H1 (cell line): ENCODE measurements at regions not wholly inside any gene's neighbourhood (a gene's known extent, or its start where the extent isn't known, plus 50 kb on each side); places are given as distances from the start of the nearest gene placed in this dataset.

Source experiments
- CTCF ChIA-PET: fragments of 300-600 bp; sonication (Branson Sonifier 250); formaldehyde crosslinking; loops from one replicate; lab custom pipeline; 2021; ENCODE audit not compliant: partially characterized antibody; lab: Charles Lee
- POLR2A ChIA-PET: fragments of 300-600 bp; sonication (Branson Sonifier 250); formaldehyde crosslinking; loops from one replicate; lab custom pipeline; 2021; ENCODE audit warnings: inconsistent platforms; ENCODE audit not compliant: partially characterized antibody; lab: Charles Lee
- DNase-seq, 2 experiments: peaks; one replicate each; pipeline versions ENCODE4 v3.0.0 to v3.0.0-alpha.2; 2010 to 2022; ENCODE audit warnings: low spot score in 2 of 2, low read depth in 1 of 2, mixed read lengths in 1 of 2
- FAIRE-seq: peaks from 2 replicates; lab custom pipeline; 2011; peaks lifted over from hg19 to GRCh38; lab: Jason Lieb, UNC
- H2AFZ ChIP-seq: 2 replicates; pipeline ENCODE4 v1.8.1; 2012; ENCODE audit warnings: low read length, inconsistent platforms
- H2AK5ac ChIP-seq: 2 replicates; pipeline ENCODE4 v1.6.1; 2013; ENCODE audit warnings: low read depth, low read length
- H2BK120ac ChIP-seq: replicated peaks from 2 replicates; pipeline ENCODE3; 2013; ENCODE audit warnings: low read depth, low read length, inconsistent platforms
- H2BK12ac ChIP-seq: 2 replicates; pipeline ENCODE4 v1.6.1; 2013; ENCODE audit warnings: low read depth, low read length
- H2BK15ac ChIP-seq: 2 replicates; pipeline ENCODE4 v1.6.1; 2013; ENCODE audit warnings: low read length
- H2BK20ac ChIP-seq: 2 replicates; pipeline ENCODE4 v1.6.1; 2013; ENCODE audit warnings: low read length
- H2BK5ac ChIP-seq: 2 replicates; pipeline ENCODE4 v1.6.1; 2013; ENCODE audit warnings: low read depth, low read length
- H3K14ac ChIP-seq: 2 replicates; pipeline ENCODE4 v1.6.1; 2013; ENCODE audit warnings: inconsistent platforms; ENCODE audit not compliant: insufficient read length
- H3K18ac ChIP-seq: 2 replicates; pipeline ENCODE4 v1.6.1; 2013; ENCODE audit warnings: low read length; ENCODE audit errors: extremely low read depth
- H3K23ac ChIP-seq: 2 replicates; pipeline ENCODE4 v1.6.1; 2013; ENCODE audit warnings: inconsistent platforms; ENCODE audit not compliant: insufficient read length
- H3K23me2 ChIP-seq: 2 replicates; pipeline ENCODE4 v1.6.1; 2013; ENCODE audit warnings: low read depth, low read length
- H3K27ac ChIP-seq: 2 replicates; pipeline ENCODE4 v1.6.1; 2011; ENCODE audit warnings: low read depth, low read length, inconsistent platforms
- H3K27me3 ChIP-seq, 4 experiments: replicated peaks in 1 of 4; 1 replicate in 1 of 4; 2 replicates in 3 of 4; pipeline versions ENCODE4 v1.6.1 to v1.8.1; 2011 to 2013; ENCODE audit warnings: low read length in 3 of 4, mild to moderate bottlenecking in 3 of 4, inconsistent platforms in 2 of 4, mixed read lengths in 2 of 4, moderate library complexity in 1 of 4; ENCODE audit not compliant: control insufficient read depth in 3 of 4, insufficient read depth in 3 of 4; ENCODE audit errors: extremely low read depth in 1 of 4
- H3K36me3 ChIP-seq, 4 experiments: 2 replicates each; pipeline versions ENCODE4 v1.6.1 to v1.8.1; 2011 to 2013; ENCODE audit warnings: mild to moderate bottlenecking in 4 of 4, low read length in 3 of 4, moderate library complexity in 2 of 4, control low read depth in 1 of 4, inconsistent platforms in 1 of 4; ENCODE audit not compliant: insufficient read depth in 4 of 4, control insufficient read depth in 2 of 4
- H3K4ac ChIP-seq: replicated peaks from 2 replicates; pipeline ENCODE3; 2013; ENCODE audit warnings: low read length, low read depth, mixed read lengths, inconsistent platforms; ENCODE audit not compliant: insufficient read length
- H3K4me1 ChIP-seq, 4 experiments: replicated peaks in 1 of 4; 1 replicate in 1 of 4; 2 replicates in 3 of 4; pipeline versions ENCODE4 v1.6.1 to v1.8.1; 2011 to 2013; ENCODE audit warnings: low read length in 3 of 4, inconsistent platforms in 2 of 4, mixed read lengths in 1 of 4; ENCODE audit not compliant: insufficient read depth in 4 of 4, control insufficient read depth in 3 of 4
- H3K4me2 ChIP-seq, 2 experiments: 2 replicates each; pipeline versions ENCODE4 v1.6.1 to v1.8.1; 2011 to 2013; ENCODE audit warnings: low read depth in 2 of 2, low read length in 2 of 2, control low read depth in 1 of 2, inconsistent platforms in 1 of 2, mild to moderate bottlenecking in 1 of 2; ENCODE audit not compliant: insufficient read depth in 1 of 2
- H3K4me3 ChIP-seq, 4 experiments: fragments of 200-600, 300-600 bp in 1 of 4; sonication (generic), shearing (Covaris generic), sonication (Bioruptor Twin) in 1 of 4; 2 replicates each; pipeline versions ENCODE4 v1.5.1 to v1.8.1; 2011 to 2016; ENCODE audit warnings: low read length in 4 of 4, low read depth in 3 of 4, control low read depth in 2 of 4, inconsistent platforms in 2 of 4, mild to moderate bottlenecking in 2 of 4, mixed read lengths in 1 of 4, moderate library complexity in 1 of 4; ENCODE audit not compliant: insufficient read depth in 2 of 4; ENCODE audit errors: extremely low read depth in 1 of 4
- H3K56ac ChIP-seq: replicated peaks from 2 replicates; pipeline ENCODE3; 2013; ENCODE audit warnings: low read depth, mild to moderate bottlenecking, mixed read lengths, low read length, inconsistent platforms; ENCODE audit not compliant: insufficient read length
- H3K79me1 ChIP-seq: 2 replicates; pipeline ENCODE4 v1.6.1; 2013; ENCODE audit warnings: low read depth, low read length, control low read depth
- H3K79me2 ChIP-seq, 2 experiments: 2 replicates each; pipeline versions ENCODE4 v1.6.1 to v1.8.1; 2012 to 2013; ENCODE audit warnings: low read length in 2 of 2, mild to moderate bottlenecking in 2 of 2, inconsistent platforms in 1 of 2; ENCODE audit not compliant: insufficient read depth in 2 of 2, control insufficient read depth in 1 of 2
- H3K9ac ChIP-seq, 4 experiments: replicated peaks in 1 of 4; 1 replicate in 1 of 4; 2 replicates in 3 of 4; pipeline versions ENCODE4 v1.6.1 to v1.8.1; 2011 to 2013; ENCODE audit warnings: low read depth in 3 of 4, low read length in 3 of 4, control low read depth in 2 of 4, mild to moderate bottlenecking in 2 of 4, moderate library complexity in 2 of 4, inconsistent platforms in 1 of 4; ENCODE audit errors: extremely low read depth in 1 of 4
- H3K9me3 ChIP-seq, 2 experiments: 2 replicates each; pipeline versions ENCODE4 v1.6.1 to v1.8.1; 2012 to 2013; ENCODE audit warnings: mild to moderate bottlenecking in 2 of 2, moderate library complexity in 2 of 2, control low read depth in 1 of 2, inconsistent platforms in 1 of 2, low read depth in 1 of 2, low read length in 1 of 2, mixed read lengths in 1 of 2; ENCODE audit not compliant: insufficient read depth in 2 of 2
- H4K20me1 ChIP-seq, 2 experiments: replicated peaks in 1 of 2; 2 replicates each; pipeline versions ENCODE3 to v1.8.1; 2011 to 2013; ENCODE audit warnings: inconsistent platforms in 2 of 2, low read length in 2 of 2, mild to moderate bottlenecking in 1 of 2; ENCODE audit not compliant: insufficient read depth in 2 of 2, control insufficient read depth in 1 of 2
- H4K5ac ChIP-seq: 2 replicates; pipeline ENCODE4 v1.6.1; 2013; ENCODE audit warnings: low read length, low read depth, mixed read lengths, inconsistent platforms; ENCODE audit not compliant: insufficient read length
- H4K8ac ChIP-seq: 2 replicates; pipeline ENCODE4 v1.8.0; 2013; ENCODE audit warnings: mild to moderate bottlenecking, moderate library complexity, low read length, inconsistent platforms; ENCODE audit not compliant: insufficient read depth; ENCODE audit errors: extremely low read depth
- H4K91ac ChIP-seq: replicated peaks from 2 replicates; pipeline ENCODE3; 2013; ENCODE audit warnings: low read length, mixed read lengths, inconsistent platforms; ENCODE audit not compliant: insufficient read length
- TEAD4 ChIP-seq: IDR thresholded peaks from 2 replicates; pipeline ENCODE4 v1.6.1; 2012; ENCODE audit warnings: low read depth, low read length, inconsistent platforms, mixed read lengths
- WGBS, 2 experiments: shearing (Covaris generic) in 1 of 2; methylation state at CpG; one replicate each; pipeline versions ENCODE4 v1.1.6 to v1.1.7; 2013 to 2015; ENCODE audit warnings: low lambda C conversion rate in 2 of 2, mixed read lengths in 2 of 2, inconsistent platforms in 1 of 2, low coverage in 1 of 2, missing lambda C conversion rate in 1 of 2; ENCODE audit not compliant: insufficient replicate concordance in 2 of 2, insufficient coverage in 1 of 2, insufficient read length in 1 of 2; ENCODE audit errors: extremely low coverage in 1 of 2, missing lambda C conversion rate in 1 of 2; 5-methylcytosine and 5-hydroxymethylcytosine counted together

DNA sequence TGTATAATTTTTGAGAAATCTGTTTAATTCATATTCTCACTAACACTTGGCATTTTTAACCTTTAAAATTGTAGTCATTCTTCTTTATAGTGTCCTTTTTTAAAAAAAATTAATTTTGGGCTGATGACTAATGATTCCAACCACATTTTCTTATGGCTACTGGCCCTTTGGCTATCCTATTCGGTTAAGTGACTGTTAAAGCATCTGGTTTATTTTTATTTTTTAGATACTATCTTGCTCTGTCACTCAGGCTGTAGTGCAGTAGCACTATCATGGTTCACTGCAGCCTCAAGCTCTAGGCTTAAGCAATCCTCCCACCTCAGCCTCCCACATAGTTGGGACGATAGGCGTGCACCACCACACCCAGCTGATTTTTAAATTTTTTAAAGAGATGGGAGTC, 723.2 kb upstream of the CXADR start:
- no peak overlapping the region for H2BK12ac ChIP-seq
- H2BK20ac ChIP-seq = no peak overlapping the region
- no peaks in the 10 kb centered on the region for H4K20me1 ChIP-seq
- no peak overlapping the region for H2AK5ac ChIP-seq
- no peak overlapping the region for H3K4ac ChIP-seq
- no peaks in the 10 kb centered on the region for H3K27me3 ChIP-seq
- no peaks in the 10 kb centered on the region for H3K23me2 ChIP-seq
- H3K27ac ChIP-seq = no peak overlapping the region
- H3K56ac ChIP-seq = no peak overlapping the region
- DNase-seq = no peak
- no peak for FAIRE-seq
- CTCF ChIA-PET = no interaction called here
- no peak overlapping the region for H3K23ac ChIP-seq
- H2BK120ac ChIP-seq = no peak overlapping the region
- no peak overlapping the region for H2BK5ac ChIP-seq
- no peak overlapping the region for H3K4me3 ChIP-seq
- no peak overlapping the region for H3K18ac ChIP-seq
- no peak overlapping the region for H3K4me2 ChIP-seq
- POLR2A ChIA-PET = no interaction called here
- no peak overlapping the region for H3K14ac ChIP-seq
- no peak overlapping the region for H4K5ac ChIP-seq
- no peaks in the 10 kb centered on the region for H3K36me3 ChIP-seq
- TF ChIP-seq TEAD4 = no peak
- WGBS, 2 experiments = 94% methylated on average over 3 of the region's 3 CpGs; no CpG with 5 or more reads in 1 of the 2 experiments
- no peak overlapping the region for H4K91ac ChIP-seq
- no peaks in the 10 kb centered on the region for H3K79me2 ChIP-seq
- no peak overlapping the region for H3K9ac ChIP-seq
- H3K79me1 ChIP-seq = no peaks in the 10 kb centered on the region
- H2BK15ac ChIP-seq = no peak overlapping the region
- no peak overlapping the region for H4K8ac ChIP-seq
- H3K9me3 ChIP-seq = no peaks in the 10 kb centered on the region
- no peaks in the 10 kb centered on the region for H3K4me1 ChIP-seq
- H2AFZ ChIP-seq = no peak overlapping the region
